Stimulated activated CD4-positive, alpha-beta T cell treated with anti-CD3 and anti-CD28 coated beads, Interleukin-15, amount 100 ng/mL, for 48 hours (primary cell): ENCODE measurements at regions not wholly inside any gene's neighbourhood (a gene's known extent, or its start where the extent isn't known, plus 50 kb on each side); places are given as distances from the start of the nearest gene placed in this dataset.

Experiments
- DNase-seq, 2 donors: peaks; one replicate each; pipeline ENCODE4 v3.0.0-alpha.2; 2020; ENCODE audit warnings: low read depth in 2 of 2

DNA sequence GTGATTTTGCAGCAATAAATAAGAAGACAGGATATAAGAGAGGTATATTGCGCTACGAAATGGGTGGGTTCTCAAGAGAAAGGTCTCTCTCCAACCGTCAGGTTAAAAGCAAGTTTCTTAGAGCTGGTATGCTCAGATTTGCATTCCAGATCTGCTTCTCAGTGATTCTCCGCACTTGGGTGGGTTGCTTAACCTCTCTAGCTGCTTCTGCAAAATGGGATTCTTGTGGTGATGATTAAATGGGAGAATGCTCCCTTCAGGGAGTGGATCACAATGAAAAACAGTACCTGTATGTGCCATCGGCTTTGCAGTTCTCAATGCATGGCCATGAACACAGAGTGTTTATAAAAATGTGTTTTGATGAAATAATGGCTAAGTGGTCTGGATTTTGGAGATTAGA is 477.7 kb downstream of the TNS1 start:
- no peak for DNase-seq

DNA sequence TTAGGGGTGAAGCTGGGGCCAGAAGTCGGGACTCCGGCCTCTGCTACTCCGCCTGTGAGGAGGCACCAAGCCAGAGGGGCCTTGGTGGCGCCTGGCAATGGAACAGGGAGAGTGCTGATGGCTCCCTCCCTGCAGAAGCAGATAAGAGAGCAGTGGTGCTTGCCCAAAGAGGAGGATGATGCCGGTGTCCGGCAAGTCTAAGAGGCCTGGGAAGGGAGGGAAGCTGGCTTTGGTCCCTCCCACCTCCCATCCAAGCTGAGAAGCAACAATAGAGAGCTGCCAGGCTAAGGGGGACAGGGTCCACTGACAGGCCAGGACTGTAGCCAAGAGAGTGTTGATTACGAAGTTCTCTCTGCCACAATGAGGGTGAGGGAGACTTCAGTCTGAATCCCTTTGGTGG is 479.5 kb downstream of the TNS1 start:
- no peak for DNase-seq

DNA sequence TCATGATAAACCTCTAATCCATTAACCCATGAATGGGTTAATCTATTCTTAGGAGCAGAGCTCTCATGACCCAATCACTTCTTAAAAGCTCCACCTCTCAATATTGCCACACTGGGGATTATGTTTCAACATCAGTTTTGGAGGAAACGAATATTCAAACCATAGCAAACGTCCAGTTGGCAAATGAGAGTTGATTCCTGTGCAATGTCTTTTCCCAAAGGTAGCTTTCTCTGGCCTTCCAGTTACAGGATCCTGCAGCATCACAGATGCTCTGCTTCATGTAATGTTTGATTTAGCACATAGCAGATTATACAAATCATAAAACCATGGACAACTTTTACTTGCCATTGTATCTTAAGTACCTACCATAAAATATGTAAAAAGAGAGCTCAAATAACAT is 481.0 kb downstream of the TNS1 start:
- no peak for DNase-seq

DNA sequence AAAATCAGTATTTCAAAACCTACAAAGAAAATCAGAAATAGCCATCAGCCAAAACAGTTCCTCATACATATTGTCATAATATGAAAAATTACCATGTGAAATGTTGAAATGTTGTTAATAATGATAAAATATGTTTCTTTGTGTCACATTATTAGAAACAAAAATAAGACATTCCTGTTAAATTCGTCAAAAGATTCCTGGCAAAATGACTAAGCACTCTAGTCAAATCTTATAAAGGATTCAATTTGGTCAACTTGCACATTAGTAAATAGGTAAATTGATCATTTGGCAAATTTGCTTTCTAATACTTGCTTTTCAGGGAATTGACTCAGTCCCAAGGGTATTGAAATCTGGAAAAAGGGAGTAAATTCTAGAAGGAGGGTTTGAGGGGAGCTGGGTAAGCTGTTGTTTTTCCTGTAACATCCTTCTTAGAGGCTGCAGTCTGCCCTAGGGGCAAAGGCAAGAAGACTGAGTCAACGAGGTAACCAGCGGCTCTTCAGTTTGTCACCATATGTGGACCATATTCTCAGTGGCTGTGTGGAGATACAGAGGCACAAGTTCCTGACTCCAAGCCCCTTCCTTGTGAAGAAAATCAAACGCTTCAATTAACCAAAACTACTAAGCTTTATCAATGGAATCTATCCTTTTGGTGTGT is 482.3 kb downstream of the TNS1 start:
- no peak for DNase-seq

DNA sequence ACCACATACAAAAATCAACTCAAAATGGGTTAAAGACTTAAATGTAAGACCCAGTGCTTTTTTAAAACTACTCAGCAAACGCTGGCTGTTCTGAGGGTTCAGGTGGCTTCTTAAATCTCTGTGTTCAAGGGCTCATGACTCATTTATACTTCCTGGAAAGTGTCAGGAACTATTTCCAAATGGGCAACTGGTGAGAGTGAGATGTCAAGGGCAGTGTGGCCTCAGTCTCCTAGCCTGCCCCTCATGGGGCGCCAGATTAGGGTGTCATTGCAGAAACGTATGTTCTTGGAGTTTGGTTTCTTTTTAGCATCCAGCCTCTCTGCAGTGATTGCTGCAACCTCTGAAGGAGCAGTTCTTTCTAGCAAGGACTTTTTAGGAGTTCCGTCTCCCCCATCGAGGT is 485.4 kb downstream of the TNS1 start:
- no peak for DNase-seq

DNA sequence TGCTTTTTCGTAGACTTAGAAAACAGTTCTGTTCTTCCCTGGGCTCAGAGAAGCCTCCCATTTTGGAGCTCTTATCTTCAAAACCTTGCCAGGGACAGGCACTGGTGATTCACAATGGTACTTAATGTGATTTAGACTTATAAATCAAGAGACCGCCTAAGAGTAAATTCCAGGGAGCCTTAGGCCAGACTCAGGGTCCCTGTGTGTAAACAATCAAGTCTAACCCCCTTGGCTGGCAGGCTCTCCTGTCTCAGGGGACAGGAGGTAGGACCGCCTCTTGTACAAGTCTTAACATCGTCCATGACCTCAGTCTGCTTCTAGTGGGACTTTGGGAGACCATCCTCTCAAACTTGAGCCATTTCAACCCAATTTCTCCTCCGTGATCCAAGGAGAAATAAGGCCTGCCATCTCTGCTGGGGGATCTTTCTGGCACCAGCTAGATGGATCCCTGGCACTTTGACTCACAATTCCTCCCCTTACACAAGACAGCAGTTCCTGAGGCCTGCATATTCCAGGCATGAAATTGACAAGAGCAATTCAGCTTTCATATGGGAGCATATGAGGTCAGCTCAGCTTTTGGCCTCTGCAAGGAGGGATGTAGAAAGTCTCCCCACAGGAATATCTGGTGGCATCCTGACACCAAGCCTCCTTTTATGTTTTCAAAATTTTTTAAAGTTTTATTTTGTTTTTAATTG is 487.0 kb downstream of the TNS1 start:
- DNase-seq: no peak

DNA sequence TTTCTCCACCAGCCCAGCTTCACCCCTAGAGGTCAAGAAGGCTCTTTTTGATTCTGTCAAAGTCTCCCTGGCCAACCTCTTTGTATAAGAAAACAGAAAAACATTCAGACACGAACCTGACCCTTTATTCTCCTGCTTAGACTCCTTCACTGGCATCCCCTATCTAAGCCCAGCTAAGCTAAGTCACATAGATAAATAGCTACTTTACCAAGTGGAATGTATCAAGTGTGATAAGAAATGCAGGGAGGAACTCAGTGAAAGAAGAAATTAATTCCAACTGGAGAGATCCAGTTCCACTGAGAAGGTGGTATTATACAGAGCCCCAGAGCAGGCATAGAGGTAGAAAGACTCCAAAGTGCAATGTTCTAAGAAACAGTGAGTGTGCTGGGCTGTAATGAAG is 489.5 kb downstream of the TNS1 start:
- no peak for DNase-seq

DNA sequence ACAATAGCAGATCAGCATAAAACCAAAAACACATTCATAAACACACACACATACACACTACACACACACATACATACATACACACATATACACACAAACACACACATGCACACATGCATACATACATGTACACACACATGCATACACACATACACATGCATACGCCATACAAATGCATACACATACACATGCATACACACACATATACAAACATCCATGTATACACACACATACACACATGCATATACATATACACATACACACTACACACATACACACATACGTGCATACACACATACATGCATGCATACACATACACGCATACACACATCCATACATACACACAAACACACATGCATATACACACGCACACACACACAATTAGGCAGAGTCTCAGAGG is 490.1 kb downstream of the TNS1 start:
- DNase-seq: no peak

DNA sequence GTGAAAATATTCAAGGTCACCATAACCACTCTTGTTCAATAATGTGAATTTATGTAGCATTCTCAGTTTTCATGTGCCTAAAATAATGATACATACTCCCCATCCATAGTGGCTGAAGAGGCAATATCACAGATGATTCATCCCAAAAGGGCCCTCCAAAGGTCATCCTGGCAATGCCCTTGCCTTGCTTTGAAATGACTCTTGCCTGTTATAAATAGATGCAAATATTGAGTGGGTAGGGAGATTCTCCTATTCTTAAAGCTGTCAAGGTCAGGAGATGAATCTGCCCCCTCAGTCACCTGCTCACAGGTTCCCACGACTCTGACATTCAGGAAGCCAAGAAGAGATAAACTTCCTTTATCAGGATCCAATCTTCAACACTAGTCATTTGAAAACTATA is 490.5 kb downstream of the TNS1 start:
- DNase-seq: no peak

DNA sequence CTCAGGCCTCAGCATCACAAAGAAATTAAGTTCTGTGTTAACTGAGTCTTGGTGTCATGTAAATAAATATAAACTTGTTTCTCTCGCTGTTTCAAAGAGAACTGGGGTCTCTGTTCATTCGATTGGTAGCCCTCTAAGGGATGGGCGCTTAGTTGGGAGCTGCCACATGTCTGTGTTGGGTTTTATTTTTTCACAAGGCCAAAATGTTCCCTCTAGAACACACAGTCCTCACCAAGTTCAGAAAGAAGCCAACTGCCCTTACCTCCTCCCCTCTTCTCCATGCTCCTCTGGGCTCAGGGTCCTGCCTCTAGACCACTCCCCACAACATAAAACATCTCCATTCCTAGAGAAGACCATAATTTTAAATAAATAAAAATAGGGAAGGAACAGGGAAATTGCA is 490.9 kb downstream of the TNS1 start:
- DNase-seq: no peak

DNA sequence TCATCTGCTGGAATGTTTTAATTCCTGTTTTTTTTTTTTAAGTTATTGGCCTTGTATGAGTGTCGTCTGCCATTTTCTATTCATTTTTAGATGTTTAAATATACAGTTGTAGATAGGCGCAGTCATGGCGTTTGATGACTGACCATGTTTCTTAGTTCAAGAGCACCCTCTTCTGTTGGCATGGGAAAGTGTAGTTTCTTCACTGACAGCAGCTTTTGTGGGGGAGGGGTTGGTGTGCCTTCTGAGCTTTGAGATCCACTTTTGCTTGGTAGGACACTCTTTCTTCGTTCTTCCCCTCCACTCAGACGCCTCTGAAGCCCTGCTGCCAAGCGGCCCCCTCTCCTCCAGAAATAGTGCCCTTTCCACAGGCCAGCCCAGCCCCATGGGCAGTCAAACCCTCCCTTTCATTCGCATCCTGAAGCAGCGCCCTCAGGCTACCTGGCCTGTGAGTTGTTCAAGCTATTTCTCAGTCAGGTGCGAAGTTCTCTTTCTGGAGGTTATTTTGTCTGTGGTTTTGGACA is 492.0 kb downstream of the TNS1 start:
- DNase-seq: peak; percentile 3 to 41

DNA sequence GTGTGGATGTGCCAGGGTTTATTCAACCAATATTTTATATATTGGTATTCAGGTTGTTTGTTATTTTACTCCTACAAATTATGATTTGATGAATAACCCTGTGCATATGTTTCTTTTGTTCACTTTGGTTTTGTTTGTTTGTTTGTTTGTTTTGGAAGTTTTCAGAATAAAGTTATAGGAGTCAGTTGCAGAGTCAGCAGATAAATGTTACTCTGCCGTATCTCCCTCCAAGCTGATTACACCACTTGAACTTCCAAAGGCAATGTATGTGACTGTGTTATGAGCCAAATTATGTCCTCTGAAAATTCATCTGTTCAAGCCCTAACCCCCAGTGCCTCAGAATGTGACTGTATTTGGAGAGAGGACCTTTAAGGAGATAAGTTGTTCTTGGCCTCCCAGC is 497.5 kb downstream of the TNS1 start:
- DNase-seq: no peak

DNA sequence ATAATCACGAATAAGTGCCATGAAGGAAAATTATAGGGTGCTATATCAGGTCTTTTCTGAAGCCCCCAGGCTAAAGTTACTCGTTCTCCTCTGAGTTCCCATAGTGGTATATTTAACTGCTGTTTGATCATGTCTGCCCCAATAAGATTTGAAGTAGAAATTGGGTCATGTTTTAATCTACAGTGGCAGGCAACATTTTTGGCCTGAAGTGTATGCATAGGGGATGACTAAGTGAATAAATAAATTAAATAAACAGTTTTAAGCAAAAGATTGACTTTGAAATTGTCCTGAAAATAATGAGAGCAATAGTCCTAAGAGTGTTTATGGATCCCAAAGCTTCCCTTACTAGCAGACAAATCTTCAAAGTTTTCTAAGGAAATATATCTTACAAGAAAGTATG is 500.9 kb downstream of the TNS1 start:
- no peak for DNase-seq

DNA sequence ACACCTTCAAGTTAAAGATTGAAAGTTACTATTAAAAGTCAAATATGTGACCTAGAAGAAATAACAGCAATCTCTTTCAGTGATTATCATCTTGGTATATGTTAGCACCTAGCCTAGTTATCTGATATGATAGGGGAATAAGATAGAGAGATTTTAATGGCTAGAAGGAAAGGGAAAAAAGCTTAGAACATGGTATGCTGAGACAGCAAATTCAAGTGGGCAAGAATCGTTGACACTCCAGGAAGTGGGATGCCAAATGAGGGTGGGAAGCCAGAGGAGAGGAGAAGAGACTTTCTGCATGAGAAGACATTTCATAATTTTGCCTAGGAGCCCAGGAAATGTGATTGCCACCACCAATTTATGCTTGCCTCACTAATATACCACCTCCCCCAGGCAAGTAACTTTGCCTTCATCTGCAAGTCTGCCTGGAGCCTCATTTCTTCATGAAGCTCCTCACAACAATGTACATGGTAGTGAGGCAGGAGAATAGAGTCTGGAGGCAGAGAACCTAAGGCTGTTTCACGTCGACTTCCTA is 504.9 kb downstream of the TNS1 start:
- no peak for DNase-seq

DNA sequence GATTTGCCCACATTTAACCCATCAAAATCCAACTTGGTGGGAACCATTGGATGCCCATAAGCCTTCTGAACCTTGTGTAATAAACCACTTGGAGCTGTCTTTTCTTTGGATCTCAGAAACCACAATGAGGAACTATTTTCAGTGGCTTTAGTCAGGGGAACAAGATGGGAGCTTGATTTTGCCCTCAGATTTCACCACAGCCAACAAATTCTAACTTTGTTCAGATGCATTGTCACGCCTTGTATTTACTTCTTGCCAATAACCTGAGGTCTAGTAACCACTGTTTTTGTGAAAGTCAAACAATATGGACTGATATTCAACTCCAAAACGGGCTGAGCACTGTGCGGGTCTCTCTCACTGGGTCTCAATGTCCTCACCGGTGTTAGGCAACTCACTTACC is 508.2 kb downstream of the TNS1 start:
- no peak for DNase-seq

DNA sequence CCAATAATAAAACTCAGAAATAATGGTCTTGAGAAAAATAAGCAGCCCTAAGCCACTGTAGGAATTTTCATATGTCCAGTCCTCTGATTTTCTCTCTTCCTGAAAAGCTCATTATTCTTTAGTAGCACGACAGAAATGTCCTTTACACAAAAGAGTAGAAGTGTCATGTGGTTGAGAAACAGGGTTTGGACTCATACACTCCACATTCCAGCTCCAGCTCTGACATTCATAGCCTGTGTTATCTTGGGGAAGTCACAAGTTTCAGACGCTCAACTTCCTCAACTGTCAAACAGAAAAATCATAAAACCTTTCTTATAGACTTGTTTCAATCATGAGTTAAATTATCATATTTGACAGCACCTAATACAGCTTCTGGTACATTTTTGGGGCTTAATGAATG is 511.5 kb downstream of the TNS1 start:
- no peak for DNase-seq

DNA sequence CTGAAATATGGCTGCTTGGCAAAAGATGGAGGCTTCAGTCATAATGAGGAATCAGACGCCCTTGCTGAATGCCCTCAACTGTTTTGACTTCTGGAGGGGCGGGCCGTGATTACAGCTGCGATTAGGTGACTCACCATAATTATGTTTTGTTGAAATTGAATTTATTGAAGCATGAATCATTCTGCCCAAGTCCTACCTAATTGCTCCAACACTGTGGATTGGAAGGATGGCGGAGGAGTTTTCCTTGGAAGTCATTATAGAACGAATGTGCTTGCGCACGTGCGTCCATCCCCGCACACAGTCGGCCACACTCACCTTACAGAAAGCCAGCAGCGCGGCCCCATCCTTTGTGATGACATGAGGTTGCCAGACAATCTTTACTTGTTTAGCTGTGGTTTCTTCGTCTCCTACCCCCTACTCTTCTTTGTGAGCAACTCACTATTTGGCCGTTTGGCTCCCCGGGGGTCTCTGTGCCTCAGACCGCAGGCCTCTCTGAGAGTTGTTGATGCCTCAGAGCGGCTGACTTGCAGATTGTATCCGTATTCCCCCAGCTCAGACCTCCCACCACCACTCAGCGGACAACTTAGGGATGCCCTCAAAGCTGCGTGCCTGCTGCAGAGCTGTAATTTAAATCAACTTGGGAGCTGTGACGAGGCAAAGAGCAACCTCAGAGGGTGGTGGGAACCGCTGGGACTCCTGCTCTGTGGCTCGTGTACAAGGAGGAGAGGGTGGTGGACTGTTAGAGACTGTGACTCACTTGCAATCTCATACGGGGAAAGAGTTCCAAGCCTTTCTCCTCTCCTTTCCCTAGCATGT is 513.4 kb downstream of the TNS1 start:
- no peak for DNase-seq

DNA sequence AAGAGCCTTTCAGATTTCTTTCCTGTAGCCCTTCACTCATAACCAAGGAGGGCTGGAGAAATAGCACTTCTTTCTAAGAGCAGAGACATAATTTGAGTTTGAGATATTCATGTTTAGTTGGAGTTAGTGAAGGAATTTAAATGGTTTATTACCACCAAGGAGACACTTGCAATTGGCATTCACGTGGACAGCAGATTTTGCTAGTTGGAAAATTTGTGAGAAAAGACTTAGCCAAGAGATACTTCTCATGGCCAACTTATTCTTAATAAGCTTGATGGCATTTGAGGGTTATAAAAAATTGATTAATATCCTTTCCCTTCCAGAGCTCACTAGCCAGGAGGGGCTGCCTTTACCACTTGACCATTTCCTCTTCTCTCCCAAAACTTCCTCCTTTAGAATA is 518.7 kb downstream of the TNS1 start:
- no peak for DNase-seq

DNA sequence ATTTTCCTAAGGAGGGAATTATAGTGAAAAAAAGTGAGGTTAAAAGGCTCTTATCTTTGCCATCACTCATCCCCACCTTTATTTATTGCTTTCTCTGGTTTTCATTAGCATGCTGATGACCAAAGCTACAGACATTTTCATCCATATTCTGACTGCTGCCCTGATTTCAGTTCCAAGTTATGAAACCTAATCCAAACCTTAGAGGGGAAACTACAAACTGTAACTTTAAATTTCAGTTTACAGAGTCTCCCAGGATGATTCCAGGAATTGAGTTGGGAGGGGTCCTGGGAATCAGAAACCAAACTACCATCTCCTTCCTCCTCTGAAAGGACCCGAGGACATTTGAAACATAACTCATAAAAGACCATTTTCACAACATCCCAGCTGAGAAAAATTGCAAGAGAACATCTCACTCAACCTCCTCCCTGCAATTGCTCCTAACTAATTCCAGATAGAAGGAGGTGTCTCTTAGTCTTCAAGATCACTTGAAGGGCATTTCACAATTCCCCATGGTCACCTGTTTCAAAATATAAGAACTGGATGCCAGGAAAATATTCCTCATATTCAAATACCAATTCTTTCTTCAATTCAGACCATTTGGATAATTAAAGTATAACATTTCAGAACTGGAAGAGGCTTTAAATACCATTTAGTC is 520.6 kb downstream of the TNS1 start:
- no peak for DNase-seq

DNA sequence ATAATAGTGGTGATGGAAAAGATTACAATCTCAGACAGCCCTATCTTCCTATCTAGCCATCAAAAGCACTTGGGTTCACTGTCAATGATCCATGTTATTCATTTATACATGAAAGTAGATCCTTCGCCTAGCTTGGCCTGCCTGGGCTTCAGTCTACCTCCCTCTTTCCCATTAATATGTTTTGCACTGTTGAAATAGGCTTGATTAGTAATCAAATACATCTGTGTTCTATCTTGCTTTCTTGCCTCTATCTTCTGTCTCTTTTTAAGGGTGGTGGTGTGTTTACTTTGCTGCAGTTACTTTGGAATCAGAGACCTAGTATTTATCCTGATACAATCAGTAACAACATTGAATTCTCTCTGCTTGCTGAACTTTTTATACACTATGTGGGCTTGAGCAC is 521.2 kb downstream of the TNS1 start:
- no peak for DNase-seq

DNA sequence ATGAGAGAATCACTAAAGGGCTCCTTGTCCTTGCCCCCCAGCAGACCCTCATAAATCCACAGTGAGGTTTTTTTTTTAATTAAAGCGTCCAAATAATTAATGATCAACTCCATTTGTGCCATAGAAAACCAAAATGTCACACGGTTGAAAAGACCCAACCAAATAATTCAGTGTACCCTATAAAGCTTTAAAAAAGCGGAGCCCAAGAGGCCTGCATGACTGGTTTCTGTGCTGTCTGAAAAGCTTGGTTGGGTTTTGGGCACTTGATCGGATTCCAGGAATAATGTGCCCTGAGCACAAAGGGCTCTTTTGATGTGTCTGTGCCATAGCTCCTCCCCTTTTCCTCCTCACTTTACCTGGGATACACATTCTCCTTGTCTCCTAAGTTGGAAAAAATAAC is 523.2 kb downstream of the TNS1 start:
- DNase-seq: no peak

DNA sequence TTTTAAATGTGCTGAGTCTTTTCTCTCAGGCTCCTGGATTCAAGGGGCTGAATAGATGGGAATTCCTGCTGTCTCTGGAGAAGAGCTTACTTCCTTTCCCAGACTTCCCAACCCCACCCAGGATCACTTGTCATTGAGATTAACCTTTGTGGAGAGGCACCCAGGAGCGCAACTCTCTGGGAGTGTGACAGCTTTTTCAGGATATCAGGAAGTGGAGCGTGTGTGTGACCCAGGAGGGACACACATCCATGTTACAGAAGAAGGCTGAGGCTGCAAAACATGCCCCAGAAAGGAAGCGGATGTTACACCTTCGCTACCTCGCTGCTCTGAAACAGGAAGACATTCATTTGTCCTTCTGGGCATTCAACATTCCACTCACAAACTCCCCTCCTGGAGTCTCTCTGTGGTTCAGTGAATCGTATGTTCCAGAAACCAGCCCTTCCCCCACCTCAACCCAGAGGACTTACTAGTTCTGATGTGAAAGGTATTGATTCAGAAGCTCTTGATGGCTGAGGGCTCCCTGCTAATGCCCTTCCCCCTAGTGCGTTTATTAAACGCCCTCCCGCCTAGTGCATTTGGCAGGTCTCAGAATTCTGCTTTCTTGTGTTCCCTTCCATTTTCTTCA is 523.9 kb downstream of the TNS1 start:
- DNase-seq: no peak
